GM23248 (cell line): ENCODE measurements at regions not wholly inside any gene's neighbourhood (a gene's known extent, or its start where the extent isn't known, plus 50 kb on each side); places are given as distances from the start of the nearest gene placed in this dataset. TPM values are rescaled to one million over a fixed set of nuclear protein-coding genes. Genes with fewer than 3 reads are reported as not detected.

ENCODE experiments used
- DNase-seq: peaks from one replicate; pipeline ENCODE4 v3.0.0-alpha.2; 2015
- H2AFZ ChIP-seq: fragments of 200-600 bp; sonication (generic); 2 replicates; pipeline ENCODE4 v1.6.1; 2016; ENCODE audit warnings: antibody characterized with exemption
- H3F3A ChIP-seq: fragments of 200-600 bp; sonication (generic); 2 replicates; pipeline ENCODE4 v1.6.1; 2016; ENCODE audit warnings: mild to moderate bottlenecking, antibody characterized with exemption, mixed run types; ENCODE audit not compliant: insufficient read depth
- H3K27ac ChIP-seq: fragments of 200-600 bp; sonication (generic); 2 replicates; pipeline ENCODE4 v1.5.1; 2016; ENCODE audit warnings: mild to moderate bottlenecking
- H3K27me3 ChIP-seq: fragments of 200-600 bp; sonication (generic); replicated peaks from 2 replicates; pipeline ENCODE4 v1.6.1; 2016; ENCODE audit warnings: mild to moderate bottlenecking; ENCODE audit not compliant: insufficient read depth
- H3K36me3 ChIP-seq: fragments of 200-600 bp; sonication (generic); 2 replicates; pipeline ENCODE4 v1.6.1; 2016; ENCODE audit warnings: low read depth, mild to moderate bottlenecking
- H3K4me1 ChIP-seq: fragments of 200-600 bp; sonication (generic); 2 replicates; pipeline ENCODE4 v1.6.1; 2016; ENCODE audit warnings: mild to moderate bottlenecking; ENCODE audit not compliant: insufficient read depth
- H3K4me2 ChIP-seq: fragments of 200-600 bp; sonication (generic); one replicate; pipeline ENCODE4 v1.6.1; 2016; ENCODE audit warnings: mild to moderate bottlenecking; ENCODE audit not compliant: unreplicated experiment
- H3K4me3 ChIP-seq: fragments of 200-600 bp; sonication (generic); 2 replicates; pipeline ENCODE4 v1.5.1; 2016; ENCODE audit warnings: mild to moderate bottlenecking
- H3K79me2 ChIP-seq: fragments of 200-600 bp; sonication (generic); 2 replicates; pipeline ENCODE4 v1.6.1; 2016; ENCODE audit warnings: mild to moderate bottlenecking; ENCODE audit not compliant: insufficient read depth
- H3K9ac ChIP-seq: fragments of 200-600 bp; sonication (generic); 2 replicates; pipeline ENCODE4 v1.6.1; 2016; ENCODE audit warnings: mild to moderate bottlenecking
- H3K9me2 ChIP-seq: fragments of 200-600 bp; sonication (generic); 2 replicates; pipeline ENCODE4 v1.6.1; 2016; ENCODE audit warnings: mixed run types, mild to moderate bottlenecking, moderate library complexity; ENCODE audit not compliant: insufficient read depth
- H3K9me3 ChIP-seq: fragments of 200-600 bp; sonication (generic); one replicate; pipeline ENCODE4 v1.6.1; 2017; ENCODE audit warnings: low read depth
- H4K20me1 ChIP-seq: fragments of 200-600 bp; sonication (generic); 2 replicates; pipeline ENCODE4 v1.6.0; 2016; ENCODE audit not compliant: insufficient read depth
- EZH2 ChIP-seq: fragments of 200-600 bp; sonication (generic); IDR thresholded peaks from 2 replicates; pipeline ENCODE4 v1.6.1; 2018; ENCODE audit warnings: antibody characterized with exemption, mild to moderate bottlenecking; ENCODE audit not compliant: insufficient read depth, poor library complexity, severe bottlenecking
- EZH2phosphoT487 ChIP-seq: fragments of 200-600 bp; sonication (generic); IDR thresholded peaks from 2 replicates; pipeline ENCODE4 v1.6.1; 2018; ENCODE audit warnings: antibody characterized with exemption, moderate library complexity, mild to moderate bottlenecking, low read depth; ENCODE audit not compliant: insufficient read depth
- WGBS, 2 experiments: methylation state at CpG; one replicate each; pipeline ENCODE4 v1.1.6; 2015 to 2017; ENCODE audit warnings: low lambda C conversion rate in 2 of 2, low coverage in 1 of 2; ENCODE audit errors: missing lambda C conversion rate in 2 of 2; 5-methylcytosine and 5-hydroxymethylcytosine counted together
- in situ Hi-C: fragments of 300-500 bp; cut with MboI; formaldehyde crosslinking; loops from 2 replicates; pipeline ENCODE4 v1.15.0; 2020
- small RNA-seq: library from RNA; depleted of rRNA; stranded (forward); fragments of <200 nt; gene quantifications from one replicate; pipeline ENCODE3, GENCODE V24; 2014; ENCODE audit warnings: low read depth, low replicate concordance

DNA sequence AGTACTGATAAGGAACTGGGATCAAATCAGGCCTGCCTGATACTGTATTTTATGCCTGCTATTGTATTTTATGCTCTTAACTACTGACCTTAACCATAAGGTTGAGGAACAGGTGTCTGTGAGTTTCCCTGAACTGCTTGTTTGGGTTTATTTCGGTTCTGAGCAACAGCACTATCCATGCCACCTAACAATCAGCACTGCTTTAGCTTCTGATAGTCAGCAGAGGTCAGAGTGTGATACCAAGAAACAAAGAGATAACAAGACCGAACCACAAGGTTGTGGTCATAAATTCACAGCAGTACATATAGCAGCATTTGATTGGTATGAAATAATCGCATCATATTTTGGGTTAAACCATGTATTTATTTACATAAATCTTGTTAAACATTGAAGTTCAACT, 362.2 kb downstream of the FGF13 start:
- Histone ChIP-seq H3K36me3 (no peaks in the 10 kb centered on the region), H3K27ac (no peak overlapping the region), H3K79me2 (no peaks in the 10 kb centered on the region), H3K9me3 (no peaks in the 10 kb centered on the region), H2AFZ (no peak overlapping the region), H3K4me2 (no peak overlapping the region), H3K9ac (no peak overlapping the region), H3K4me1 (no peaks in the 10 kb centered on the region), H3F3A (no peaks in the 10 kb centered on the region), H3K27me3 (no peaks in the 10 kb centered on the region), H4K20me1 (no peaks in the 10 kb centered on the region), H3K9me2 (no peaks in the 10 kb centered on the region), H3K4me3 (no peak overlapping the region)
- WGBS, 2 experiments = 7 to 13% methylated on average over 3 of the region's 3 CpGs
- in situ Hi-C loops = no loop called here
- no peak for DNase-seq
- TF ChIP-seq EZH2 (no peak), EZH2phosphoT487 (no peak)

DNA sequence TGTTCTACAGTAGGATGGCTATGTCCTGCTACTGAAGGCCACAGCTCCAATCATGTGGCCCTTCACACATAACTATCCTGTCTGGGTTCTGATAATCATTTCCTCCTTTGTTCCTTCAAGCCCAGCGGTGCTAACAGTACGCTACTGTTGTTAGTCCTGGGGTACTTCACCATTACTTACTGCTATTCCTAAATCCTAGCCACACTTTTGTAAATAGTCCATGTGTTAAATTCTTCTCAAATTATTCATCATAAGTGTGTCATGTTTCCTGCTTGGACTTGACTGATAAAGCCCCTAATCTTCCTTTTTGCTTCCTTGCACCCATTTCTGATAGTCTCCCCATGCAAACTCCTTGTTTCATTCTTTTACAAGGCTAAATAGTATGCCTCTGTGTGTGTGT, 332.6 kb downstream of the FGF13 start:
- no peak overlapping the region for H3K4me3 ChIP-seq
- H3K27ac ChIP-seq = no peak overlapping the region
- no peak overlapping the region for H3K9ac ChIP-seq
- WGBS, 2 experiments = 68 to 75% methylated on average over 2 of the region's 2 CpGs
- H3K4me2 ChIP-seq = no peak overlapping the region
- no peaks in the 10 kb centered on the region for H3K9me2 ChIP-seq
- no peaks in the 10 kb centered on the region for H3K4me1 ChIP-seq
- no peaks in the 10 kb centered on the region for H3K27me3 ChIP-seq
- no peak overlapping the region for H2AFZ ChIP-seq
- H3K79me2 ChIP-seq = no peaks in the 10 kb centered on the region
- no peaks in the 10 kb centered on the region for H4K20me1 ChIP-seq
- in situ Hi-C loops = no loop called here
- TF ChIP-seq EZH2 (no peak), EZH2phosphoT487 (no peak)
- no peaks in the 10 kb centered on the region for H3K36me3 ChIP-seq
- no peaks in the 10 kb centered on the region for H3F3A ChIP-seq
- no peak for DNase-seq
- no peaks in the 10 kb centered on the region for H3K9me3 ChIP-seq

DNA sequence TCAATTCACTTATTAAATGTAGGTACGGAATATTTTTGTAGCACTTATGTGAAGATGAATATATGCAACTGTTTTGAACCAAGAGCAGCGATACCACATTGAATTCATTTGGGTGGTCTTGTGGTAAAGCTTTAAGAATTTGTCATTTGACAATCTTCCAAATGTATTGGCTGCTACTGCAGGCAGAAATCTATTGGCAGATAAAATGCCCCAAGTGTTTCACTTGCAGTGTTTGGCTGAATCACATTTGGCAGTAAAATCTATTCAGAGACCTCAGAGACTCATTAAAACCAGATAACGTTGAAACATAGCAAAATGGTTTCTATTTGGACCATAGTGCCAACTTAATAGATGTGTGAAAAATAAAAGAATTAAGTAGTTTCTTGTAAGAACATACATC, 303.4 kb downstream of the FGF13 start:
- no peaks in the 10 kb centered on the region for H3F3A ChIP-seq
- H4K20me1 ChIP-seq = no peaks in the 10 kb centered on the region
- H3K9ac ChIP-seq = no peak overlapping the region
- TF ChIP-seq EZH2 (no peak), EZH2phosphoT487 (no peak)
- no peaks in the 10 kb centered on the region for H3K79me2 ChIP-seq
- no peaks in the 10 kb centered on the region for H3K4me1 ChIP-seq
- no peak overlapping the region for H3K4me2 ChIP-seq
- DNase-seq = no peak
- H3K27me3 ChIP-seq = no peaks in the 10 kb centered on the region
- no peaks in the 10 kb centered on the region for H3K36me3 ChIP-seq
- no peaks in the 10 kb centered on the region for H3K9me2 ChIP-seq
- WGBS, 2 experiments = 6 to 7% methylated on average over 3 of the region's 3 CpGs
- H3K4me3 ChIP-seq = no peak overlapping the region
- H2AFZ ChIP-seq = no peak overlapping the region
- in situ Hi-C loops = no loop called here
- H3K9me3 ChIP-seq = no peaks in the 10 kb centered on the region
- H3K27ac ChIP-seq = no peak overlapping the region

DNA sequence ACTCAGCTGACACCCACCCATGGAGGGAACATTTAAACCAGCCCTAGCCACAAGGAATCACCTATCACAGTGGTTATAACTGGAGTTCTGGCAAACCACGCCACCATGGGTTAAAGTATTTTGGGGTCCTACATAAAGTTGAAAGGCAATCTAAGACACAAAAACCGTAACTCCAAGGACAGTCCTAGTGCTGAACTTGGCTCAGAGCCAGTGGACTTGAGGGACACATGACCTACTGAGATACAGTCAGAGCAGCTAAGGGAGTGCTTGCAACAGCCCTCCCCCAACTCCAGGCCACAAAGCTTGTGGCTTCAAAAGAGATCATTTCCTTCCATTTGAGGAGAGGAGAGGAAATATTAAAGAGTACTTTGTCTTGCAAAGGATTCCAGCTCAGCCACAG, 300.5 kb downstream of the FGF13 start:
- no peak for DNase-seq
- H3K4me1 ChIP-seq = no peaks in the 10 kb centered on the region
- no peak overlapping the region for H2AFZ ChIP-seq
- in situ Hi-C loops = no loop called here
- no peaks in the 10 kb centered on the region for H3K36me3 ChIP-seq
- no peaks in the 10 kb centered on the region for H3K9me2 ChIP-seq
- no peak overlapping the region for H3K9ac ChIP-seq
- H3F3A ChIP-seq = no peaks in the 10 kb centered on the region
- H3K27me3 ChIP-seq = no peaks in the 10 kb centered on the region
- TF ChIP-seq EZH2 (no peak), EZH2phosphoT487 (no peak)
- no peak overlapping the region for H3K4me3 ChIP-seq
- H3K9me3 ChIP-seq = no peaks in the 10 kb centered on the region
- no peaks in the 10 kb centered on the region for H3K79me2 ChIP-seq
- 3 to 25% methylated on average over 1 to 2 of the region's 2 CpGs for WGBS, 2 experiments
- H3K4me2 ChIP-seq = no peak overlapping the region
- H3K27ac ChIP-seq = no peak overlapping the region
- no peaks in the 10 kb centered on the region for H4K20me1 ChIP-seq

Small RNAs in the stretch of these regions (small RNA-seq; reads per million reads assigned to genes)
- gene RN7SKP31 (not detected), gene RNU6-985P (not detected)
